ENCODE measurements at regions not wholly inside any gene's neighbourhood (a gene's known extent, or its start where the extent isn't known, plus 50 kb on each side); places are given as distances from the start of the nearest gene placed in this dataset.
"Not testable (repeated sequence)": the region's sequence is repeated elsewhere in the genome, so short reads cannot be mapped to it uniquely, and the experiment has no call there.

DNA sequence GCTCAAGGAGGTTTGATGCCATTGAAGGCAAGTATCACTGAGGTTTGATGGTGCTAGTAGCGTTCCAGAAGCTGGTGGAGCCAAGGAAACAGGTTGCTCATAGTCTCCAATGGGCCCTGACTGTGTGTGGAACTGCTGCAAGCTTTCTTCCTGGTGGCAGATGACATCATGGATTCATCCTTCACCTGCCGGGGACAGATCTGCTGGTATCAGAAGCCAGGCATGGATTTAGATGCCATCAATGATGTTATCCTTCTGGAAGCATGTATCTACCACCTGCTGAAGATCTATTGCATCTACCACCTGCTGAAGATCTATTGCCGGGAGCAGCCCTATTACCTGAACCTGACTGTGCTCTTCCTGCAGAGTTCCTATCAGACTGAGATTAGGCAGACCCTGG lies 734.4 kb downstream of the PLA2G4A start:
- DNase-seq = no peak

- DNase-seq = no peak
Observed at GRCh38 chr1:187566354-187566753, 737.6 kb downstream of the PLA2G4A start.

DNA sequence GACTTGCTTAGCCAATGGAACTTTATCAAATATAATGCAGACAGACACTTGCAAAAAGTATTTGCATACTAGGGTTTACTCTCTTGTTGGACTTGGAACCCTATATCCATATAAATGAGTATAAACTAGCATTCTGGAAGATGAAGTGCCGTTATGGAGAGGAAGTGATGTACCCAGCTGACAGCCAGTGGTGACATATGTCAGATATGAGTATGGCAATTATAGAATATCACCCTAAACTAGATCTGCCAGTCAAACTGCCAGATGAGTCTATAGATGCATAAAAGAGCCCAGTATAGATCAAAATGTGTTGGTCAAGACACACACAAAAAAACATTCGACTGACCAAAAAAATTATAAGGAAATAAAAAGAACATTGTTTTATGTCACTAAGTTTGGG lies 739.3 kb downstream of the PLA2G4A start:
- no peak for DNase-seq

GRCh38 chr1:187570166-187570565 lies 741.4 kb downstream of the PLA2G4A start:
- no peak for DNase-seq

- no peak for DNase-seq
Observed at GRCh38 chr1:187577610-187578009, 748.9 kb downstream of the PLA2G4A start.

- DNase-seq = no peak
Observed at GRCh38 chr1:187588917-187589316, 760.2 kb downstream of the PLA2G4A start.

- peak; percentile 42 for DNase-seq
Observed at GRCh38 chr1:187605736-187606135, 777.0 kb downstream of the PLA2G4A start.

- not testable (repeated sequence) for DNase-seq
Observed at GRCh38 chr1:187615853-187616735, 787.3 kb downstream of the PLA2G4A start.

- DNase-seq = not testable (repeated sequence)
Observed at GRCh38 chr1:187616830-187617229, 788.1 kb downstream of the PLA2G4A start.

- DNase-seq = no peak
Observed at GRCh38 chr1:187617776-187618175, 789.0 kb downstream of the PLA2G4A start.

GRCh38 chr1:187619175-187619574 lies 790.4 kb downstream of the PLA2G4A start:
- DNase-seq = no peak

GRCh38 chr1:187621951-187622350 lies 793.2 kb downstream of the PLA2G4A start:
- no peak for DNase-seq

DNA sequence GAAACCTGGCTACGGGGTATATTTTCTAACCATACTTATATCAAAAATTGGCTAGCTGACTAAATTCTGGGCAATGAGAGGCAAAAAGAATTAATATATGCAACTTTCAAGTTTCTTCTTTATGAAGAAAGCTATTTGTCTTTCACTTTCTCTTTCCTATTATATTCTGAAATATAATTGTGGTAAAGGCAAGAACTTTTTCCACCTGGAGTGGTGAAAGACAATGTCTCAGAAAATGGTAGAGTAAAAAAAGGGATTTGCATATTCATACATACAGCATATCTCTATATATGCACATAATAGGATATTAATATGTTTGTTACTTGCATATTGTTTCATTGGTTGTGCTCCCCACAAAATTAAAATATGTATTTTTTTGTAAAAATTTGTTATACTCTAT lies 793.8 kb downstream of the PLA2G4A start:
- DNase-seq = no peak

GRCh38 chr1:187624812-187625545 lies 796.2 kb downstream of the PLA2G4A start:
- DNase-seq = no peak

- DNase-seq = peak; percentile 44
Observed at GRCh38 chr1:187626056-187626455, 797.3 kb downstream of the PLA2G4A start.

GRCh38 chr1:187627516-187627915 lies 798.8 kb downstream of the PLA2G4A start:
- no peak for DNase-seq

DNA sequence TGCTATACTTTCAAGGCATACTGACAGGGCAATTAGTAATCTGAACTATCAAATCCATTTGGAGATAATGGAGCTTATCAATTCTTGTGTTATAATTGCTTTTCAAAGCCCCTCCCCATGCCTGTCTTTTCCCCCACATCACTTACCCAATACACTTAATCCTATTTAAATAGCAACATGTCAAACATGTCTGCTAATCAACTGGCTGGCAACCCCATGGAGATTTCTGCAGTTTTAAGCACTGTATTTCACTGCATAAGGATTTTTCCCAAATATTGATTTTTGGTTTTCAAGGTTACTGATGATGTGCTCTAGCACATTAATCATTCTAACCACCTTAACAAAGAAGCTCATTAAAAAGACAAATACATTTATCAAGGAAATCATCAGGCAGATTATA lies 800.3 kb downstream of the PLA2G4A start:
- DNase-seq = no peak

DNA sequence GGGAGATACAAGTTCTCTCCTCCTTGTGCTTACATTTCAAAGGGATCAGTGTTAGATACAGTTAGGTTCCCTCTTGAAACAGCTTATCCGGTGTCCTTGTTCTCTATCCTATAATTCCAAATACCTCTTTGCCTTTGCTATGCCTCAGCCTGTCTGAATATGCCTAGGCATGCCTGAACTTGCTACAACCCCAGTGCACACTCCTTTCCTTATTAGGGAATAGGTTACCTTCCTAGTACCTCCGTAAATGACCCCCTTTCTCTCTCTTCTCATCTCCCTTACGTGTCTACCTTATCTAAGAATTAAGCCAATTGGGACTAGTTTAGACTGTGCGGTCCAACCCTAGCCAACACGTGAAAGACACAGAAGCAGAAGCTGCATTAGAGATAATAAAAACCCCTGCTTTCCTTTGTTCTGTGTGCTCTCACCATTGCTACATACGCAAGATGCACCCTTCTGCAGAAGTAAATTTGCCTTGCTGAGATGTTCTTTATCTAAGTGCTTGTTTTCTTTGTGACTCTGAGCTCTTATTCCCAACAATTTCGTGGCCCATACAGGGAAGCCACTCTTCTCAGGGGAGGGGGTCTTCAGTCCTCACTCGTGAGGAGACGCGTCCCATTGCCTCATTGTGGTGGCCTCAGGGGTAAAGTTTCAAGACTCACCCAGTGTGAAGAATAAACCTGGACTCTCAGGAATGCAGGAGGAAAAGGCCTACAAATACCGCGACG lies 802.1 kb downstream of the PLA2G4A start:
- no peak for DNase-seq

GRCh38 chr1:187631381-187631675 lies 802.6 kb downstream of the PLA2G4A start:
- no peak for DNase-seq

GRCh38 chr1:187631984-187632383 lies 803.2 kb downstream of the PLA2G4A start:
- no peak for DNase-seq

DNA sequence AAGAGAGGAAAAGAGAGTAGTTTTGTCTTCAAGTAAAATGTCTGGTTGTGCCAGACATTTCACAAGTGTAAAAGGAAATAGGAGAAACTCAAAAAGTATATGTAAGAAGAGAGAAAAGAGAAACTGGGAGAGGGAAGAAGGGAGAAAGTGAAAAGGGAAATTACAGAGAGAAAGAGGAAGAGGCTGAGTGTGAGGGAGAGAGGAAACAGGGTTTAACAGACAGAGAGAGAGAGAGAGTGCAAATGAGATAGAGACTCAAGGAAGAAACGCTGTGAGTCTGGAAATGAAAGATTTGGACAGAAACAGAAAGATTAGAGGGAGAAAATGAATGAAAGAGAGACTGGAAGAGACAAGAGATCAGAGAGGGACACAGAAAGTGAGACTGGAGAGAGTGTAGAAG lies 806.2 kb downstream of the PLA2G4A start:
- DNase-seq = no peak

GRCh38 chr1:187638733-187639434 lies 810.1 kb downstream of the PLA2G4A start:
- no peak for DNase-seq

DNA sequence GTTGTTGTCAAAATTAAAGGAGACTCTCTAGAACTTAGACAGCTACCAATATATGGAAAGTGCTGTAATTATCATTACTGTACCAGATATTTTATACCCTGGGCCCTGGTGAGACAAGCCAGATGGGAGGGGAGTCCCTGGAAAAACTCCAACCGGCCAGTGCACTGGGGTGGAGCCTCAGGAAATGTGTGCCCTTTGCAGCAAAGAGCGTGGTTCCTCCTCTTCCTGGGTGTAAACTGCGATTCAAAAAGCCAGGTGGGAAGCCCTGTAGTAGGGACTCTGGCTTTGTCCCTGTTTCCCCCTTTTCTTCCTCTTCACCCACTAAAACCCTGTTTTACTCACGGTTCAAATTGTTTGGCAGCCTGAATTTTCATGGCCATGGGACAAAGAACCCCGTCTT lies 812.3 kb downstream of the PLA2G4A start:
- DNase-seq = no peak
